ENCODE measurements at regions not wholly inside any gene's neighbourhood (a gene's known extent, or its start where the extent isn't known, plus 50 kb on each side); places are given as distances from the start of the nearest gene placed in this dataset.

DNA sequence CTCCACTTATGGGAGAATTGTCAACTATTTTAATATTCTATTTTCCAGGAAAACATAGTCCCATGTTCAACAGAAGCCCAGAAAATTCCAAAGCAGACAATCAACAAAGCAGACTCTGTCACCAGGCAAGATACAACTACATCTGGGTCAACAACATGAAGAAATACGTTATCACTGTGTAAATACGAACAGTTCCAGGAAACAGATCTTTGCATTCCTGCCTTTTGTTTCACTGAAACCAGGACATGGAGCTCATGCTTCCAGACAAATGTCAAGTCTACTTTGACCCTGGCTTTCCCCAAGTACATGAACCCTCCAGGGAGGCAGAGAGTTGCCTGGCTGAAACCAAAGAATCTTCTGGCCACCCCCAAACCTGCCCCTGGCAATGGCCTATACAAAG lies 106.7 kb downstream of the SETD4 start:
- peak in 1 of 2 experiments; percentile 65 for DNase-seq (ENCODE audit: low read depth in 1 of 2, low spot score in 1 of 2)
- in situ Hi-C loops (cut with HindIII; ENCODE audit: low pct_unique_long_range_greater_than_20kb, low sequenced_read_pairs), result no loop called here
- no peak for TF ChIP-seq JUND (IDR thresholded peaks at IDR 0.05; ENCODE audit: low read depth)

DNA sequence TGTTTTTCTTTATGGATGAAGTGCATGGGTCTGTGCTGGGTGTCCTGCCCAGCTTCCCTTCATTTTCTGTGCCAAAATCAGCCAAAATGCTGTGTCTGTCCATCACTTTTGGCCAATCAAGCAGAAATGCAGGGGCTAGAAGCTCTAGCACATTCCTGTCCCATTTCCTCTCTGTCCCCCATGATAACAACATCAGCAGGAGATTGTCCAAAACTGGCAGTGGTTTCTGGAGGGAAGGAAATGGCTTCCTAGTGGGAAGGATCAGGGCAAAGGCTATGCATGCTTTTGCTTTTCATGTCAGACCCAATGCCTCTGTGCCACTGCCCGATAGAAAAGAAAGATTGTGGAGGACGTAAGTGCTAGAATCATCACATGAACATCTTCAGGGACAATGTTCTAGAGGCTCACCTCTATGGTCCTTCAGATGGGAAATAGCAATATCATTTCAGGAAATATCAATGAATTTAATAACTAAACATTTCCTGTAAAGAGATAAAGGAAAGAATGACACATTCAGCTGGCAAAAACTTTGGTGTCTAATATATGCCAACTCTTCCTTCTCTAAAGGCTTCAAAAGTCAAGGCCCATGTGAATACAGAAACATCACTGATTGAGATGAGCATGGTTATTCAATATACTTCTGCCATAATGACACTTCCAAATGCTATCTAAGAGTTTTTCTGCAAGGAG lies 107.5 kb downstream of the SETD4 start:
- no peak for TF ChIP-seq JUND (IDR thresholded peaks at IDR 0.05; ENCODE audit: low read depth)
- in situ Hi-C loops (cut with HindIII; ENCODE audit: low pct_unique_long_range_greater_than_20kb, low sequenced_read_pairs), result no loop called here
- no peak for DNase-seq (ENCODE audit: low read depth in 1 of 2, low spot score in 1 of 2)

DNA sequence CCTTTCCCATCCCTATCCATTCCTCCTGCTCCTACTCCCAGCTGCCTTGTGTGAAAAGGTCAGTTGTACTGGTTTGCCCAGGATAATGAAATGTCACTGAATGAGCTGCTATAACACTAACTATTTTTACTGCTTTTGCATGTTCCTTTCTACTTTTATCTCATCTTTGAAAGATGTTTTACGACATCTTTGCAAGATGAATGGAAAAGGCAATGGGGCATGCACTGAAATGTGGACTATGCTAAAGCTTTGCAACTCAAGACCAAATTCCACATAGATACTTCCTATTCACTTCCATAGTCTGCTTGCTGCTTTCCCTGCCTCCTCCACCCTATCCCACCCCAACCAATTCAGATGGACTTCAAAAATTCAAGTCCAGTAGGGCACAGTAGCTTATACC lies 111.3 kb downstream of the SETD4 start:
- no peak for DNase-seq (ENCODE audit: low read depth in 1 of 2, low spot score in 1 of 2)
- in situ Hi-C loops (cut with HindIII; ENCODE audit: low pct_unique_long_range_greater_than_20kb, low sequenced_read_pairs), result no loop called here
- TF ChIP-seq JUND (IDR thresholded peaks at IDR 0.05; ENCODE audit: low read depth), result no peak

DNA sequence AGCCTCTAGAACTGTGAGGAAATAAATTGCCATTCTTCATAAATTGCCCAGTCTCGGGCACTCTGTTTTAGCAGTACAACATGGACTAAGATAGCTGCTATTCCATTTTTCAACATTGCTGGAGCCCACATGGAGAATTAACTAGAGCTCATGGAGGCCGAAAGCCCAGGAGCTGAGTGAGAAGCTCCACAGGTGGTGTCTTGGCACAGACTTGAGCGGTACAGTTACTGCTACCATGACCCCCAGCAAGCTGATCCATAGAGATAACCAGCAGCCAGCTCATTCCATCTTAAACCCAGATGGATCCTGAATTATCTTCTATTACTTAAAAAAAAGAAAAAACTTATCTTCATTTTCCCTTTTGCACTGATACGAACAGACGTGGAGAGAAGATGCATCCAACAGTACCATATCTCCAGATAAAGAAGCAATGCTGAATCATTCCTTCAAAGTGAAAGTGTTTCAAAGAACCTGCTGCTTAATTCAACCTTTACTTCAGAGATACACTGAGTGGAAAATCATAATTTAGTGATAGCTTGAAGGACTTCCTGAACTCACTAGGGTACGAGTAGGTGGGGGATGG lies 115.1 kb downstream of the SETD4 start:
- no peak for TF ChIP-seq JUND (IDR thresholded peaks at IDR 0.05; ENCODE audit: low read depth)
- DNase-seq (ENCODE audit: low read depth in 1 of 2, low spot score in 1 of 2), result no peak
- in situ Hi-C loops (cut with HindIII; ENCODE audit: low pct_unique_long_range_greater_than_20kb, low sequenced_read_pairs), result no loop called here

DNA sequence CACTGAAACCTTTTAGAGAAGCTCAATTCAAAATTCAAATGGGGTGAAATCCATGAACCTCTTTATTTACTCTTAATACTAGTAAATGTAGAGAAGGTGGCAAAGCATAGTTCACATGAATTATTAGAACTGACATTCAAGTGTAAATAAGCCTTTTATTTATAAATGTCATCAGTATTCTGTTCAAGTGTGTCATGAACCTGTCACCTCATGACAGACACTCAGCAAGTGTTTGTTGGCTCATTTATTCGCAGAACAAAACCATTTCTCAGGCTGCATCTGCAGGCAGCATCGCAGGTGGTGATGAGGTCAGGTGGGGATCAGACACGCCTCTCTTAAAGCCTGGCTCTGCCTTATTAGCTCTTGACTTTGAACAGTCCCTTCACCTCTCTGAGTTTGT lies 116.6 kb downstream of the SETD4 start:
- no peak for DNase-seq (ENCODE audit: low read depth in 1 of 2, low spot score in 1 of 2)
- no peak for TF ChIP-seq JUND (IDR thresholded peaks at IDR 0.05; ENCODE audit: low read depth)
- in situ Hi-C loops (cut with HindIII; ENCODE audit: low pct_unique_long_range_greater_than_20kb, low sequenced_read_pairs), result no loop called here

DNA sequence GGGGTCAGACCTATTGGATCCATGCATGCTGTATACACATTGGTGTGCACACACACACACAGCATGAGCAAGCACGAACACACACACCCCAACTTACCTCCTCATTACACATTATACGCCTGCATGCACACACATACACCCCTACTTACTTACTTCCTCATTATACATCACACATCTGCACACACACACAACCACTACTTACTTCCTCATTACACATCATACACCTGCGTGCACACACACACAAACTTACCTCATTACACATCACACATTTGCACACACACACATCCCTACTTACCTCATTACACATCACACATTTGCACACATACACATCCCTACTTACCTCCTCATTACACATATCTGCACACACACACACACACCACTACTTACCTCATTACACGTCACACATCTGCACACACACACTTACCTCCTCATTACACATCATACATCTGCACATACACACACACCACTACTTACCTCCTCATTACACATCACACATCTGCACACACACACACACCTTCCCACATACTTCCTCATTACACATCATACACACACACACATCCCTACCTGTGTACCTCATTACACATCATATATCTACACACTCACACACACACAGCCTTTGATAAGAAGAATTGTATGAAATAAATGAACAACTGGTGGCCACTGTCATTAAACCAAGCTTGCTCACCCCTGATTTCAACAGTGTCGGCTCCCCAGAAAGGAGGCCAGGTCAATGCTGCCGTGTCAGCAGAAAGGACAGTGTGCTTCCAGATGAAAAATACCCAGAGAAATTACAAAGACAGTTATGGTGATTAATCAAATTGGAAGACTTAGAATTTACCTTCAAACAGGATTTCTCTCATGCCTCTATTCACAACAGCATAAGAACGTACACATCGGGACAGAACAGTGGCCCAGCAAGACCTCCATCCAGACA lies 117.8 kb downstream of the SETD4 start:
- no peak for TF ChIP-seq JUND (IDR thresholded peaks at IDR 0.05; ENCODE audit: low read depth)
- in situ Hi-C loops (cut with HindIII; ENCODE audit: low pct_unique_long_range_greater_than_20kb, low sequenced_read_pairs), result no loop called here
- DNase-seq (ENCODE audit: low read depth in 1 of 2, low spot score in 1 of 2), result no peak

DNA sequence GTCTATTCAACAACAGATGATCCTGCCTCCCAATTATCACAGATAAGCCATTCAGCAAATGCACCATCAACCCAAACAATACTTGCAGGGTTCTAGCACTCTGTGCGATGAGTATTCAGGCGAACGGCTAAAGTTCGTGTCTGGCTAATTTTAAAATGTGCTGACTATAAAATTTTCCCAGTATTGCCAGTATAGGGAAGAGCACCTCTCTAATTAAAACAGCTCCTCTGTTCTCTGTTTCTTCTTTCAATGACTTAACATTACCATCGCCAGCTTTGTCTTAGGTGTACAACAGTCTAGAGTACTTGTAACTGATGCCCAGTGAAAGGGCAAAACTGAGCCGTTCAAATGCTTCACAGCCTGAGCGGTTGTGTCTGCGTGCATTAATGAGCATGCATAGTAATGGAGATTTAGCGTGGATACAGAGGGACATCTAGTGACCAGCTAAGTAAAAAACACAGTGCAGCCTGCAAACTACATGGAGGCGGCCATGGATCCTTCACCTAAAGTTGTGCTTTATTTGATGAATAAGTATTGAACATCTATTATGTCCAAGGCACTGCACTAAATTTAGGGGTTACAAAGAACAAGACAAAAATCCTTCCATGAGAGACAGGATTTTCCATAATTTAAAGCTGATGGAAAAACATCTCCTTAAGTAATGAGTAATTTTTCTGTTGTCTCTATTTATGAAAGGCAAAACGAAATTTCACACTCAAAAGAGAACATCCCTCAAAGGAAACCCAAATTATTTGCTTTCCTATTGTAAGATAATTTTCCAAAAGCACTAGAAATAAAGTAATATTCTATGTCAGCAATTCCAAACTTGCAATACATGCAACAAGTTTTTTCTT lies 120.0 kb downstream of the SETD4 start:
- in situ Hi-C loops (cut with HindIII; ENCODE audit: low pct_unique_long_range_greater_than_20kb, low sequenced_read_pairs), result no loop called here
- TF ChIP-seq JUND (IDR thresholded peaks at IDR 0.05; ENCODE audit: low read depth), result no peak
- DNase-seq (ENCODE audit: low read depth in 1 of 2, low spot score in 1 of 2), result peak; percentile 42 to 87

DNA sequence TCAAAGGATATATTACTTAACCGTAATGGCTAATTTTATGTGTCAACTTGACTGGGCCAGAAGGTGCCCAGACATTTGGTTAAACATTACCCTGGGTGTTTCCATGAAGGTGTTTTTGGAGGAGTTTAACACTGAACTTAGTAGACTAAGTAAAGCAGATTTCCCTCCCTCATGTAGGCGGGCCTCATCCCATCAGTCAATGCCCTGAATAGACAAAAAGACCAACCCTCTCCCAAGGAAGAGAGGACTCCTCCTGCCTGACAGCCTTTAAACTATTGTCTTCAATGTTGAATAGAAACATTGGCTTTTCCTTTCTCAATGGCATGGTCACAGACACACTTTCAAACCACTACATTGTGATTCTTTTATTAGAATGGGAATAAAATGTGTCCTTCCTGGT lies 121.9 kb downstream of the SETD4 start:
- no peak for TF ChIP-seq JUND (IDR thresholded peaks at IDR 0.05; ENCODE audit: low read depth)
- DNase-seq (ENCODE audit: low read depth in 1 of 2, low spot score in 1 of 2), result no peak
- in situ Hi-C loops (cut with HindIII; ENCODE audit: low pct_unique_long_range_greater_than_20kb, low sequenced_read_pairs), result no loop called here

DNA sequence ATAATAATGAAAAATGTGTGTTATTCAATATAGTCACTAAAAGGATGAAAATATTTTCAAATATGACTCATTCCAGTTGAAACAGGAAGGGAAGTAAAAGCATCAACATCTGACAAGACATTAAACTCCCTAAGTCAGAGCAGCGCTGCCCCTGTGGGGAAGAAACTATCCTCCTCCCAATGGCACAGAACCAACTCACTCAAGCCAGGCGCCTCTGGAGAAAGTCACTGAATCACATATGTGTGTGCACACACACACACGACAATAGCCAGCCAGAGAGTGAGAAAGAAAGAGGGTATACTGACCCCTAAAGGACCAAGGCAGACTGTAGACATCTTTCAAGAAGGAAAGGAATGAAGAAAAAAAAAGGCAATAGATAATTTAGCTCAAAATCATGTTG lies 126.9 kb downstream of the SETD4 start:
- peak in 1 of 2 experiments; percentile 39 for DNase-seq (ENCODE audit: low read depth in 1 of 2, low spot score in 1 of 2)
- in situ Hi-C loops (cut with HindIII; ENCODE audit: low pct_unique_long_range_greater_than_20kb, low sequenced_read_pairs), result no loop called here
- TF ChIP-seq JUND (IDR thresholded peaks at IDR 0.05; ENCODE audit: low read depth), result no peak

DNA sequence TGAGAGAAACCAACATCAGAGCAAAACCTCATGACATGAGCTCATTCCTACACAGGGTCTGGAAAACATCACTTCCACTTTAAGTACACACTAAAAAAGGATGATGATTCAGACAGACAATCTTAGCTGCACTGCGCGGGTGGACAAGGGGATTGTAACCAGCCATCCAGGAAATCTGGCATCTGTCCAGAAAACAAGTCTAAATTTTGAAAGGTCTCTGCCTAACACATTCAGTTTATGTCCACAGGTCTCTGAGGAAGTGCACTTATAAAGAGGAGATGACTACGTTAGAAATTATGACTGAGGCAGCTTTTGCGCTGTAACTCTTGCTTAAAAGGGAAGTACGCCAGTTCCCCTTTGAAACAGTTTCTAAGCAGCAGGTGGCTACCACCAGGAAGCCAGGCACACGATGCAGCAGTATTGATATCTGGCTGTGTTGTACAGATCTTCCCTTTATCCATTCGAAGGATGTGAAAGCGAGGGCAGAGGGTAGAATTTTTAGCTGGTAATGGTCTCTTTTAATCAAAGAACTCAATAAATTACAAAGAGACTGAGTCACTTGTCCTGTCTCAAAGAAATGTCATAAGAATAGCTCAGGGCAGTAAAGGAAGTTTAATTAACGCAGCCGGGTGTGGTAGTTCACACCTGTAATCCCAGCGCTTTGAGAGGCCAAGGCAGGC lies 128.0 kb downstream of the SETD4 start:
- no peak for TF ChIP-seq JUND (IDR thresholded peaks at IDR 0.05; ENCODE audit: low read depth)
- no peak for DNase-seq (ENCODE audit: low read depth in 1 of 2, low spot score in 1 of 2)
- in situ Hi-C loops (cut with HindIII; ENCODE audit: low pct_unique_long_range_greater_than_20kb, low sequenced_read_pairs), result no loop called here

DNA sequence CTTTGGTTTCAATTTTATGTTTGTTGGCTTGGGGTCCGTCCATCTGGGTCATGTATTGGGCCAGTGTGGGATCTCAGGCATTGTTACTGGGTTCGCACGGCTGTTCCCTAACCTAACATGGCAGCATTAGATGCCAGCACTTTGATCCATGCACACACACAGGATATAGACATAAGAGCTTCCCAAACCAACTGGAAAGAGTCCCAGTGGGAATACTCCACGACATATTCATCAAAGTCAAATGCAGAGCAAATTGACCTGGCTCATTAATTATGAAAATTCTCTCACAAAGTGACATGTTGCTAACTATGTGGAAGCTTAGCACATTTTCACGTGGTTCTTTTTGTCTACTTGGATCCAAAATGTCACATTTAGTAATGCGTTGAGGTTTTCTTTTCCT lies 130.4 kb downstream of the SETD4 start:
- TF ChIP-seq JUND (IDR thresholded peaks at IDR 0.05; ENCODE audit: low read depth), result no peak
- in situ Hi-C loops (cut with HindIII; ENCODE audit: low pct_unique_long_range_greater_than_20kb, low sequenced_read_pairs), result no loop called here
- DNase-seq (ENCODE audit: low read depth in 1 of 2, low spot score in 1 of 2), result no peak

DNA sequence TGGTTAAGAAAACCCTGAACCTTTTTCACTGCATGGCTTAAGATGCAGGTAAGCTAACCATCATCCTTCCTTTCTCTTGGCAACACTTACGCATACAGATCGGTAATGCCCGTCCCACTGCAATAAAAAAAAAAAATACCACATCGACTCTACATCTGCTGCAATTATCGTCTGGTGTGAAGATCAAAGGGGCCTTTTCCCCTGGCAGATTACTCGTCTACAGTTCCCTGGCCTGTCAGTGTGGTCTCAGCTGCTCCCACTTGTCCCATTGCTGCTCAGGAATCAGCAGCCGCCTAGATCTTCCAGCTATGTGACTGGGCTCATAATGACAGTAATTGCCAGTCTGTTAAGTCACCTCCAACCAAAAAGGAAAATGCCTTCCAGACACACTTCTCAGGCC lies 133.1 kb downstream of the SETD4 start:
- TF ChIP-seq JUND (IDR thresholded peaks at IDR 0.05; ENCODE audit: low read depth), result no peak
- in situ Hi-C loops (cut with HindIII; ENCODE audit: low pct_unique_long_range_greater_than_20kb, low sequenced_read_pairs), result no loop called here
- DNase-seq (ENCODE audit: low read depth in 1 of 2, low spot score in 1 of 2), result no peak

Data from T47D (cell line).